Tibial artery (tissue), 4 donors: ENCODE measurements at regions not wholly inside any gene's neighbourhood (a gene's known extent, or its start where the extent isn't known, plus 50 kb on each side); places are given as distances from the start of the nearest gene placed in this dataset.

ENCODE experiments used
- DNase-seq, 2 donors: peaks; one replicate each; pipeline ENCODE4 v3.0.0-alpha.2; 2019
- H3K27ac ChIP-seq, 2 donors: fragments of 200-600 bp; sonication (generic) in 1 of 2; 1 replicate in 1 of 2; 2 replicates in 1 of 2; pipeline ENCODE4 v1.5.1; 2018 to 2019; ENCODE audit warnings: mild to moderate bottlenecking in 1 of 2
- H3K27me3 ChIP-seq, 2 donors: fragments of 200-600 bp; sonication (generic) in 1 of 2; one replicate each; pipeline versions ENCODE4 v1.5.1 to v1.6.0; 2016 to 2019
- H3K36me3 ChIP-seq, 3 donors: fragments of 200-600 bp; sonication (generic) in 2 of 3; one replicate each; pipeline ENCODE4 v1.5.1; 2016 to 2019; ENCODE audit warnings: mild to moderate bottlenecking in 2 of 3
- H3K4me1 ChIP-seq, 4 donors: fragments of 200-600 bp; sonication (generic) in 2 of 4; 1 replicate in 3 of 4; 2 replicates in 1 of 4; pipeline ENCODE4 v1.5.1; 2016 to 2019
- H3K4me3 ChIP-seq, 2 donors: fragments of 200-600 bp; sonication (generic) in 1 of 2; 1 replicate in 1 of 2; 2 replicates in 1 of 2; pipeline ENCODE4 v1.5.1; 2018 to 2019; ENCODE audit warnings: mild to moderate bottlenecking in 2 of 2
- H3K9me3 ChIP-seq, 3 donors: fragments of 200-600 bp; sonication (generic) in 1 of 3; one replicate each; pipeline ENCODE4 v1.5.1; 2016 to 2019
- intact Hi-C: fragments of 100-400 bp; cut with DNase I; formaldehyde crosslinking; loops from one replicate; pipeline ENCODE4 v1.15.0; 2023; ENCODE audit warnings: low total_unique reads
- TF ChIP-seq, protein P1 (sequence below), 2 experiments: fragments of 200-600 bp in 1 of 2; fragments of 450-650 bp in 1 of 2; IDR thresholded peaks; one replicate each; pipeline ENCODE4 v1.5.1; 2017 to 2019; ENCODE audit warnings: antibody characterized with exemption in 2 of 2, mild to moderate bottlenecking in 1 of 2, moderate library complexity in 1 of 2

DNA sequence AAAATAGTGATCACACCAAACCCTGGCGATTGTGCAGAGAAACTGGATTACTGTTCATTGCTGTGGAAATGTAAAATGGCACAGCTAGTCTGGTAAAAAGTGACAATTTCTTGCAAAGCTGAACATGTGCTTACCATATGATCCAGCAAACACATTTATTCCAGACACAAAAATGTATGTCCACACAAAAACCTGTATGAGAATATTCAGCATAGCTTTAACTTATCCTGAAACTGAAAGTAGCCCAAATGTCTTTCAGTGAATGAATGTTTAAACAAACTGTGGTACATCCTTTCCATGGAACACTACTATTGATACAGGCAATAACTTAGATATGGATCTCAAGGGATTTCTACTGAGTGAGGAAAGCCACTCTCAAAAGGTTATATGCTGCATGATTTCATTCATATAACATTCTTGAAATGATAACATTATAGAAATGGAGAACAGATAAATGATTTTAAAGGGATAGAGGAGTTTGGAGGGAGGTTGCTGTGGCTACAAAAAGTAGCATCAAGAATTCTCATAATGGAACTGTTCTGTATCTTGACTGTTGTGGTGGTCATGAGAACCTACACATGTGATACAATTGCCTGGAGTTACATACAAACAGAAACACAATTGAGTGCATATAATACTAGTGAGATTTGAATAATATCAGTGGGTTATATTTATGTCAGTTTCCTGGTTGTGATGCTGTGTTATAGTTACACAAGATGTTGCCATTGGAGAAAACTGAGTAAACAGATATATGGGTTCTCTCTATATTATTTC is 70.7 kb upstream of the DPH6 start:
- intact Hi-C loops: loop anchor here (5.0 kb wide), 1 partner anchor 69 kb away; the partner anchor contains the start of gene DPH6
- H3K9me3 ChIP-seq: no peaks in the 10 kb centered on the region
- TF ChIP-seq, protein P1, sequence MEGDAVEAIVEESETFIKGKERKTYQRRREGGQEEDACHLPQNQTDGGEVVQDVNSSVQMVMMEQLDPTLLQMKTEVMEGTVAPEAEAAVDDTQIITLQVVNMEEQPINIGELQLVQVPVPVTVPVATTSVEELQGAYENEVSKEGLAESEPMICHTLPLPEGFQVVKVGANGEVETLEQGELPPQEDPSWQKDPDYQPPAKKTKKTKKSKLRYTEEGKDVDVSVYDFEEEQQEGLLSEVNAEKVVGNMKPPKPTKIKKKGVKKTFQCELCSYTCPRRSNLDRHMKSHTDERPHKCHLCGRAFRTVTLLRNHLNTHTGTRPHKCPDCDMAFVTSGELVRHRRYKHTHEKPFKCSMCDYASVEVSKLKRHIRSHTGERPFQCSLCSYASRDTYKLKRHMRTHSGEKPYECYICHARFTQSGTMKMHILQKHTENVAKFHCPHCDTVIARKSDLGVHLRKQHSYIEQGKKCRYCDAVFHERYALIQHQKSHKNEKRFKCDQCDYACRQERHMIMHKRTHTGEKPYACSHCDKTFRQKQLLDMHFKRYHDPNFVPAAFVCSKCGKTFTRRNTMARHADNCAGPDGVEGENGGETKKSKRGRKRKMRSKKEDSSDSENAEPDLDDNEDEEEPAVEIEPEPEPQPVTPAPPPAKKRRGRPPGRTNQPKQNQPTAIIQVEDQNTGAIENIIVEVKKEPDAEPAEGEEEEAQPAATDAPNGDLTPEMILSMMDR (IDR thresholded peaks at IDR 0.05): no peak
- peaks cover 0 to 13% (median 5%) of the 10 kb centered on the region in 4 donors for H3K4me1 ChIP-seq
- H3K4me3 ChIP-seq: no peak overlapping the region
- no peaks in the 10 kb centered on the region for H3K36me3 ChIP-seq
- H3K27me3 ChIP-seq: no peaks in the 10 kb centered on the region
- DNase-seq: no peak
- no peak overlapping the region for H3K27ac ChIP-seq

DNA sequence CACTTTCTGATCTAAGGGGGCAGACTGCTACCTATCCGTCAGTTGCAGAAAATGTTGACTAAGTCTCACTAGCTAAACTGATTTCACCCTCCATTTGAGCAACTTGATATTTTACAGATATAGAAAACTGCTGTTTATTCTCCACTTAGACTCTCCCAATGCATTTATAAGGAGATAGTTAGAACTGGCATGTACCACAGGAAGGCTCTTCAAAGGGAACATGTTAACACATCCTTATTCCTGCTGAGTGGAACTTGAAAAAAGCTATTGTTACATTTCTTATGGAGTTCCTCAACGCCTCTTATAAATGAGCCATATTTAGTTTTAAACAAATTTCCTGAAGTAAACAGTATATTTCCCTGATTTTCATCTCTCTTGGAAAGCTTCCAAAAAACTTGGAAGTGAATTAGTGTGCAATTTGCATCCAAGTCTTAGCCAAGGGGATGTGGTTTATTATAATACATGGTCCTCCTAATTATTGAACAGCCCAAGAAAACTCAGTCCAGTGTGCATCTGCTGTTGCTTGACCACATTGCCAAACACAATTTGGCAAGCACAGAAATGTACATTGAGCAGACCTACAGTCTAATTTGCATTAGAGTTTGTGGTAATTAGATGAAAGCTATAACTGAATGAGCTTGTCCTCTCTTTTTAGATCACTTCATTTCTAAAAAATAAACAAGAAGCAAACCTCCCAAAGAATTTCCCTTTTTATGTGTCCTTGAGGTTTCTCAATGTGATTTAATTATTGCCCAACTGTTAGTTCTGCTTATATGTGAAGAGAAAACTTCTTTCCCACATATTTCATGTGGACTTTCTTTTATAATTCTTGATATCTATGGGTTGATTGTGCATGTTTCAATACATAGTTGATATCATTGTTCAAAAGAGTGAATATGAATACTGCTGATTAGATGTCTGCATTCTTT is 72.6 kb upstream of the DPH6 start:
- Histone ChIP-seq H3K4me3 (no peak overlapping the region), H3K4me1 (peaks cover 0 to 21% (median 5%) of the 10 kb centered on the region in 4 donors), H3K9me3 (no peaks in the 10 kb centered on the region), H3K36me3 (no peaks in the 10 kb centered on the region), H3K27me3 (no peaks in the 10 kb centered on the region), H3K27ac (no peak overlapping the region)
- no peak for DNase-seq
- intact Hi-C loops: loop anchor here (5.0 kb wide), 1 partner anchor 71 kb away; the partner anchor contains the start of gene DPH6
- TF ChIP-seq, protein P1 (IDR thresholded peaks at IDR 0.05): no peak

DNA sequence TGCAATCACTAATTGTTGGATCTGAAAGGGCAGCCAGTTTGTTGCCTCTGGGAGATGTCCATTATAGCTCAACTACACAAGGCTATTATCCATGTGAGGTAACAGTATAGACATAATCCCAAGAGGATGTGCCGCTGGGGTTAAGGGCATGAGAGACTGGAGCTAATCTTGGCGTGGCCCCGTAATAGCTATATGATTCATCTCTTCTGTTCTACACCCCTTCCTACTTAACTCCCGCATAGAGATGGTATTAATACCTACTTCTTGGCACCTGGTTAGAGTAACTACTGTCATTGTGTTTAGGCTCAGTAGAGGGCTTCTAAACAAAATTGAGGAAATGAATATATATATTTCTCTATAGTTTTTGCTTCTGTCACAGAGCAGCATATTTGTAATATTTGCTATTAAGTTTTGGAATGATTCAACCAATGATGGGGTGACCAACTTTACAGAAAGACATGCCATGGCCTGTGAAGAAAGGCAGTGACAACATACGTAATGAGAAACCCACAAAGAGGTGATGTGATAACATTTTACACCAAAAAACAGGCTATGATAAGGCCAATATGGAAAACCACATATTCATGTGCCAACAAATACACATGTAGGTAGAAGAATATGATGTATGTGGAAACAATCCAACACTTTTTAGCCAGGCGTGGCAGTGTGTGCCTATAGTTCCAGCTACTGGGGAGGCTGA is 76.8 kb upstream of the DPH6 start:
- H3K27me3 ChIP-seq: no peaks in the 10 kb centered on the region
- TF ChIP-seq, protein P1 (IDR thresholded peaks at IDR 0.05): no peak
- H3K4me3 ChIP-seq: no peak overlapping the region
- H3K4me1 ChIP-seq: peaks cover 0 to 56% (median 19%) of the 10 kb centered on the region in 4 donors
- H3K27ac ChIP-seq: no peak overlapping the region
- H3K9me3 ChIP-seq: no peaks in the 10 kb centered on the region
- H3K36me3 ChIP-seq: no peaks in the 10 kb centered on the region
- intact Hi-C loops: no loop called here
- DNase-seq: no peak

DNA sequence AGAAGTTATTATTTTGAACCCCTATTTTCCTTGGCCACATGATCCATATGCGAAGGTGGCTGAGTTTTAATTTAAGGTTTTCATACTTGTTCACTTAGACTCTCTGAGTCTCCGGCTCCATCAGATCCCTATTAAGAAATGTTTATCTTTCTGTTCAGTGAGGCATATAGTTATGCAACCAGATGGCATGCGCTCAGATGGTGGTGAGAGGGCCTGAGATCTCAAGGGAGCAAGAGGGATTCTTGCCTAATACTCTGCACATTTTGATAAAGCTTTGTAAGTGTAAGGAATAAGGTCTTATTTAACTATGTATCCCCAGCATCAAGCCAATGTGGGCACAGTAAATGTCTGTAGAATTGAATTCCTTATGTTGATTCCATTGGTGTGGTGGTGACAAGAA is 78.9 kb upstream of the DPH6 start:
- peak; percentile 85 to 88 for DNase-seq
- intact Hi-C loops: no loop called here
- H3K4me1 ChIP-seq: peaks cover 0 to 43% (median 14%) of the 10 kb centered on the region in 4 donors
- no peaks in the 10 kb centered on the region for H3K36me3 ChIP-seq
- no peaks in the 10 kb centered on the region for H3K27me3 ChIP-seq
- H3K27ac ChIP-seq: peak overlapping the region; percentile 39 to 52
- TF ChIP-seq, protein P1 (IDR thresholded peaks at IDR 0.05): no peak
- H3K9me3 ChIP-seq: no peaks in the 10 kb centered on the region
- no peak overlapping the region for H3K4me3 ChIP-seq

DNA sequence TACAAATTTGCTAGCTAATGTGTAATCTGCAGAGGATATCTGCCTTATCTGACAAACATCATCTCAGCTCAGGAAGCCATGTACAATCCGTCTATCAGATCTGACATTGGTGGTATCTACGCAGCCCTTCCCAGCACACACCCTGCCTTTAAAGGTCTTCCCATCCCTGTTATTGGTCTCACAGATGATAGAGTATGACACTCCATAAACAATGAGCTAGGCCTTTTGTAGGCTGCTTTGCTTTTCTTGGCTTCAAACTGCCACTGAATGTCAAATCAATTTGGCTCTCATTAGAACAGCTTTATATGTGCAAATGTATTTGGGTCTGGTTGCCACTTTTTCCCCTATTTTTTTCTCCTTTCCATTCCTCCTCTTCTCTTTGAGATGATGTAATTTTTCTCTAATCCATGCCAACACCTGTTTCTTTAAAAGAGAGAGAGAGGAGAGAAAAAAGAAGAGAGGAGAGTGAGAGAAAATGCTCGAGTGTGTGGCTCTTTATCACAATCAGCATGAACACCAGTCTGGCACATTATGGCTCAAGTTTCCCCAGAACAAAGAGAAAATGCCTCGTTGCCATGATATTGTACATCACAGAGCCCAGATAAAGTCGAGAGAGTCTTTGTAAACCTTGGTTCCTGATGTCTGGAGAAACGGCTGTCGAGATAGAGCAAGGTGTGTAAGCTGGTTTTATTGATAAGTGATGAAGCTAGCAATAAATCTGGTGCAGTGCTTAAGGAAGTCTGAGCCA is 80.8 kb upstream of the DPH6 start:
- Histone ChIP-seq H3K4me3 (no peak overlapping the region), H3K9me3 (no peaks in the 10 kb centered on the region), H3K27me3 (no peaks in the 10 kb centered on the region), H3K4me1 (peaks cover 0 to 43% (median 14%) of the 10 kb centered on the region in 4 donors), H3K36me3 (no peaks in the 10 kb centered on the region), H3K27ac (peak overlapping the region in 1 of 2 donors; percentile 1)
- intact Hi-C loops: no loop called here
- TF ChIP-seq, protein P1 (IDR thresholded peaks at IDR 0.05): no peak
- DNase-seq: no peak
